ENCODE measurements at regions not wholly inside any gene's neighbourhood (a gene's known extent, or its start where the extent isn't known, plus 50 kb on each side); places are given as distances from the start of the nearest gene placed in this dataset.
"Not testable (repeated sequence)": the region's sequence is repeated elsewhere in the genome, so short reads cannot be mapped to it uniquely, and the experiment has no call there.

DNA sequence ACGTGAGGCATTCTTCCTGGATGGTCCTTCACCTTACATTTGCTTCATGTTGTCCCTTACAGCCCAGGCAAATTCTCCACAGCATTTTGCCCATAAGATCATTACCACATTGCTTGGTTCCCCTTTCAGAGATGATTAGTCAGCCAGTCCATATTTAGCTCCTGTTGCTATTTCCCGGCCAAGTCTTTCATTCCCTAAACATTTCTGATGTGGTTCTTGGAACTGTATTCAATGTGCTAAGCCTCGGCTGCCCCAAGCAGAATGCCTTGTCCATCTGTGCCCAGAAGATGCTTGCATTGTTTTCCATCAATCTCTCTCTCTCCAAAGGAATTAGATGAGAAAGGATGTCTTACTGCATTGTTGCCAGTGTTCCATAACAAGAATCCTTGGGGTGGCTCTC is 420.9 kb upstream of the CAMK1G start:
- Histone ChIP-seq H3K4me1 (ENCODE audit: control insufficient read depth in 2 of 3, insufficient read depth in 2 of 3, low read depth in 1 of 3, low read length in 3 of 3) (no peaks in the 10 kb centered on the region), H3K27ac (ENCODE audit: low read depth in 2 of 2, low read length in 2 of 2) (no peak overlapping the region), H3K4me3 (ENCODE audit: low read length in 3 of 3) (no peak overlapping the region), H3K9me3 (ENCODE audit: control insufficient read depth in 2 of 3, insufficient read depth in 1 of 3, low read length in 3 of 3) (no peaks in the 10 kb centered on the region), H3K27me3 (ENCODE audit: control insufficient read depth, insufficient read depth, low read length) (no peaks in the 10 kb centered on the region), H3K9ac (ENCODE audit: low read length in 3 of 3) (no peak overlapping the region), H3K36me3 (ENCODE audit: control insufficient read depth in 2 of 3, insufficient read depth in 3 of 3, low read length in 3 of 3) (no peaks in the 10 kb centered on the region)
- no peak for TF ChIP-seq CTCF (IDR thresholded peaks at IDR 0.05; ENCODE audit: borderline replicate concordance, extremely low read depth, insufficient read depth)
- DNase-seq: no peak
- intact Hi-C loops (cut with DNase I): no loop called here
- FAIRE-seq: no peak

- Histone ChIP-seq H3K4me1 (ENCODE audit: control insufficient read depth in 2 of 3, insufficient read depth in 2 of 3, low read depth in 1 of 3, low read length in 3 of 3) (no peaks in the 10 kb centered on the region), H3K36me3 (ENCODE audit: control insufficient read depth in 2 of 3, insufficient read depth in 3 of 3, low read length in 3 of 3) (no peaks in the 10 kb centered on the region), H3K4me3 (ENCODE audit: low read length in 3 of 3) (no peak overlapping the region), H3K27me3 (ENCODE audit: control insufficient read depth, insufficient read depth, low read length) (no peaks in the 10 kb centered on the region), H3K9ac (ENCODE audit: low read length in 3 of 3) (no peak overlapping the region), H3K9me3 (ENCODE audit: control insufficient read depth in 2 of 3, insufficient read depth in 1 of 3, low read length in 3 of 3) (no peaks in the 10 kb centered on the region), H3K27ac (ENCODE audit: low read depth in 2 of 2, low read length in 2 of 2) (no peak overlapping the region)
- FAIRE-seq: no peak
- no peak for TF ChIP-seq CTCF (IDR thresholded peaks at IDR 0.05; ENCODE audit: borderline replicate concordance, extremely low read depth, insufficient read depth)
- no peak for DNase-seq
- intact Hi-C loops (cut with DNase I): no loop called here
Measured at GRCh38 chr1:209168204-209168603, 415.3 kb upstream of the CAMK1G start.

GRCh38 chr1:209171151-209171550 is 412.4 kb upstream of the CAMK1G start:
- no peak for TF ChIP-seq CTCF (IDR thresholded peaks at IDR 0.05; ENCODE audit: borderline replicate concordance, extremely low read depth, insufficient read depth)
- no peak for DNase-seq
- H3K4me1 ChIP-seq (ENCODE audit: control insufficient read depth in 2 of 3, insufficient read depth in 2 of 3, low read depth in 1 of 3, low read length in 3 of 3): no peaks in the 10 kb centered on the region
- no peak for FAIRE-seq
- H3K27ac ChIP-seq (ENCODE audit: low read depth in 2 of 2, low read length in 2 of 2): no peak overlapping the region
- peaks cover 0 to 4% (median 0%) of the 10 kb centered on the region in 3 donors for H3K9me3 ChIP-seq (ENCODE audit: control insufficient read depth in 2 of 3, insufficient read depth in 1 of 3, low read length in 3 of 3)
- H3K9ac ChIP-seq (ENCODE audit: low read length in 3 of 3): no peak overlapping the region
- no peaks in the 10 kb centered on the region for H3K36me3 ChIP-seq (ENCODE audit: control insufficient read depth in 2 of 3, insufficient read depth in 3 of 3, low read length in 3 of 3)
- H3K27me3 ChIP-seq (ENCODE audit: control insufficient read depth, insufficient read depth, low read length): no peaks in the 10 kb centered on the region
- intact Hi-C loops (cut with DNase I): no loop called here
- no peak overlapping the region for H3K4me3 ChIP-seq (ENCODE audit: low read length in 3 of 3)

GRCh38 chr1:209172286-209172685 is 411.2 kb upstream of the CAMK1G start:
- DNase-seq: no peak
- intact Hi-C loops (cut with DNase I): no loop called here
- TF ChIP-seq CTCF (IDR thresholded peaks at IDR 0.05; ENCODE audit: borderline replicate concordance, extremely low read depth, insufficient read depth): no peak

GRCh38 chr1:209172792-209173542 is 410.5 kb upstream of the CAMK1G start:
- FAIRE-seq; H3K27ac ChIP-seq (ENCODE audit: low read depth in 2 of 2, low read length in 2 of 2); H3K4me3 ChIP-seq (ENCODE audit: low read length in 3 of 3); H3K9me3 ChIP-seq (ENCODE audit: control insufficient read depth in 2 of 3, insufficient read depth in 1 of 3, low read length in 3 of 3); H3K27me3 ChIP-seq (ENCODE audit: control insufficient read depth, insufficient read depth, low read length); H3K36me3 ChIP-seq (ENCODE audit: control insufficient read depth in 2 of 3, insufficient read depth in 3 of 3, low read length in 3 of 3); H3K4me1 ChIP-seq (ENCODE audit: control insufficient read depth in 2 of 3, insufficient read depth in 2 of 3, low read depth in 1 of 3, low read length in 3 of 3); intact Hi-C loops (cut with DNase I); H3K9ac ChIP-seq (ENCODE audit: low read length in 3 of 3): not testable (repeated sequence)
- DNase-seq: peak in 1 of 5 donors; percentile 60

More at GRCh38 chr1:209172286-209172685, 411.2 kb upstream of the CAMK1G start:
- H3K4me1 ChIP-seq (ENCODE audit: control insufficient read depth in 2 of 3, insufficient read depth in 2 of 3, low read depth in 1 of 3, low read length in 3 of 3): no peaks in the 10 kb centered on the region
- H3K9me3 ChIP-seq (ENCODE audit: control insufficient read depth in 2 of 3, insufficient read depth in 1 of 3, low read length in 3 of 3): peaks cover 0 to 4% (median 0%) of the 10 kb centered on the region in 3 donors
- no peaks in the 10 kb centered on the region for H3K36me3 ChIP-seq (ENCODE audit: control insufficient read depth in 2 of 3, insufficient read depth in 3 of 3, low read length in 3 of 3)
- no peak for FAIRE-seq
- no peaks in the 10 kb centered on the region for H3K27me3 ChIP-seq (ENCODE audit: control insufficient read depth, insufficient read depth, low read length)
- no peak overlapping the region for H3K4me3 ChIP-seq (ENCODE audit: low read length in 3 of 3)
- no peak overlapping the region for H3K9ac ChIP-seq (ENCODE audit: low read length in 3 of 3)
- no peak overlapping the region for H3K27ac ChIP-seq (ENCODE audit: low read depth in 2 of 2, low read length in 2 of 2)
